HG03469 (cell line): ENCODE measurements at regions not wholly inside any gene's neighbourhood (a gene's known extent, or its start where the extent isn't known, plus 50 kb on each side); places are given as distances from the start of the nearest gene placed in this dataset.
"Not testable (repeated sequence)": the region's sequence is repeated elsewhere in the genome, so short reads cannot be mapped to it uniquely, and the experiment has no call there.

Source experiments
- ATAC-seq: cut with Tn5 transposase; IDR thresholded peaks from one replicate; pipeline ENCODE4 v1.9.1; 2021; ENCODE audit warnings: mild to moderate bottlenecking, moderate library complexity, moderate number of reproducible peaks; ENCODE audit not compliant: unreplicated experiment

GRCh38 chr14:43625294-43625693, 881.8 kb downstream of the FSCB start:
- ATAC-seq, result no peak

- no peak for ATAC-seq
Measured at GRCh38 chr14:43621282-43621681, 885.8 kb downstream of the FSCB start.

GRCh38 chr14:43595096-43595772, 911.8 kb downstream of the FSCB start:
- ATAC-seq, result no peak

GRCh38 chr14:43591776-43592175, 915.3 kb downstream of the FSCB start:
- no peak for ATAC-seq

- no peak for ATAC-seq
Measured at GRCh38 chr14:43587183-43587582, 919.9 kb downstream of the FSCB start.

- no peak for ATAC-seq
Measured at GRCh38 chr14:43579671-43580070, 927.4 kb downstream of the FSCB start.

- no peak for ATAC-seq
Measured at GRCh38 chr14:43568022-43568421, 939.1 kb downstream of the FSCB start.

GRCh38 chr14:43548368-43548767, 958.7 kb downstream of the FSCB start:
- ATAC-seq, result no peak

- not testable (repeated sequence) for ATAC-seq
Measured at GRCh38 chr14:43547596-43547995, 959.5 kb downstream of the FSCB start.

- no peak for ATAC-seq
Measured at GRCh38 chr14:43541356-43541755, 965.7 kb downstream of the FSCB start.

- ATAC-seq, result no peak
Measured at GRCh38 chr14:43540948-43541347, 966.1 kb downstream of the FSCB start.

GRCh38 chr14:43539210-43539609, 967.9 kb downstream of the FSCB start:
- ATAC-seq, result no peak

GRCh38 chr14:43535231-43535838, 971.7 kb downstream of the FSCB start:
- ATAC-seq, result no peak

- ATAC-seq, result no peak
Measured at GRCh38 chr14:43532825-43533416, 974.2 kb downstream of the FSCB start.

- ATAC-seq, result no peak
Measured at GRCh38 chr14:43528321-43528720, 978.8 kb downstream of the FSCB start.

- ATAC-seq, result no peak
Measured at GRCh38 chr14:43525658-43526057, 981.4 kb downstream of the FSCB start.

- no peak for ATAC-seq
Measured at GRCh38 chr14:43522901-43523300, 984.2 kb downstream of the FSCB start.

GRCh38 chr14:43522191-43522590, 984.9 kb downstream of the FSCB start:
- no peak for ATAC-seq

- ATAC-seq, result no peak
Measured at GRCh38 chr14:43503508-43503907, 1003.6 kb downstream of the FSCB start.

- not testable (repeated sequence) for ATAC-seq
Measured at GRCh38 chr14:43492359-43492758, 1014.7 kb downstream of the FSCB start.

- no peak for ATAC-seq
Measured at GRCh38 chr14:43483415-43483814, 1023.7 kb downstream of the FSCB start.

GRCh38 chr14:43481864-43482263, 1025.2 kb downstream of the FSCB start:
- no peak for ATAC-seq
